ENCODE measurements at regions not wholly inside any gene's neighbourhood (a gene's known extent, or its start where the extent isn't known, plus 50 kb on each side); places are given as distances from the start of the nearest gene placed in this dataset.

DNA sequence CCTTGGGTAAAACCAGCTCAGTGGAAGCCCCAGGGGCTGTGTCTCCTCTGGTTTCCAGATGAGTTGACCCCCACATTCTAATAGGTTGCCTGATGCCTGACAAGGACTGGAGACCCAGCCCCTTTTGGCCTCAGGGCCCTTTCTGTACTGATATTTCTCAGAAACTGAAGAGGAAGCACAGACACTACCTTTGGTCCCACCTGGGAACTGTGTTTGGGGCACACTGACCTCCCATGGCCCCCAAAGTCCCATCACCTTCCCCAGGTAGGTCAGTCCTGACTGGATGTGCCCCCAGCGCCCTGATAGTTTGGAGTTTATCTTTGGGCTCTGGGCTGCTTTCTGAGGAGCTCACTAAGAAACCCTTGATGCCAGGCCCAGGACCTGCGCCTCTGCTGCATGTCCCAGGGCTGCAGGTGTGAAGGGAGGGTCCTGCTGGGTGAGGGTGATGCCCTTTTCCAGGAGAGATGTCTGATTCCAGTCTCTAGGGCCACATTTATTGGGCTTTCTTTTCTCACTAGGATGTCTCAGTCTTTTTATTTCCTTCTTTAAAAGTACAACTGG, 106.7 kb downstream of the GGTLC2 start:
- Histone ChIP-seq H3K4me1 (no peaks in the 10 kb centered on the region), H3K27ac (no peak overlapping the region), H3K27me3 (no peaks in the 10 kb centered on the region), H3K9me3 (no peaks in the 10 kb centered on the region), H3K4me3 (no peak overlapping the region), H3K36me3 (no peaks in the 10 kb centered on the region)
- intact Hi-C loops (cut with DNase I): no loop called here
- TF ChIP-seq, protein P1, sequence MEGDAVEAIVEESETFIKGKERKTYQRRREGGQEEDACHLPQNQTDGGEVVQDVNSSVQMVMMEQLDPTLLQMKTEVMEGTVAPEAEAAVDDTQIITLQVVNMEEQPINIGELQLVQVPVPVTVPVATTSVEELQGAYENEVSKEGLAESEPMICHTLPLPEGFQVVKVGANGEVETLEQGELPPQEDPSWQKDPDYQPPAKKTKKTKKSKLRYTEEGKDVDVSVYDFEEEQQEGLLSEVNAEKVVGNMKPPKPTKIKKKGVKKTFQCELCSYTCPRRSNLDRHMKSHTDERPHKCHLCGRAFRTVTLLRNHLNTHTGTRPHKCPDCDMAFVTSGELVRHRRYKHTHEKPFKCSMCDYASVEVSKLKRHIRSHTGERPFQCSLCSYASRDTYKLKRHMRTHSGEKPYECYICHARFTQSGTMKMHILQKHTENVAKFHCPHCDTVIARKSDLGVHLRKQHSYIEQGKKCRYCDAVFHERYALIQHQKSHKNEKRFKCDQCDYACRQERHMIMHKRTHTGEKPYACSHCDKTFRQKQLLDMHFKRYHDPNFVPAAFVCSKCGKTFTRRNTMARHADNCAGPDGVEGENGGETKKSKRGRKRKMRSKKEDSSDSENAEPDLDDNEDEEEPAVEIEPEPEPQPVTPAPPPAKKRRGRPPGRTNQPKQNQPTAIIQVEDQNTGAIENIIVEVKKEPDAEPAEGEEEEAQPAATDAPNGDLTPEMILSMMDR (IDR thresholded peaks at IDR 0.05): no peak
- no peak for DNase-seq (ENCODE audit: low spot score in 2 of 2)

DNA sequence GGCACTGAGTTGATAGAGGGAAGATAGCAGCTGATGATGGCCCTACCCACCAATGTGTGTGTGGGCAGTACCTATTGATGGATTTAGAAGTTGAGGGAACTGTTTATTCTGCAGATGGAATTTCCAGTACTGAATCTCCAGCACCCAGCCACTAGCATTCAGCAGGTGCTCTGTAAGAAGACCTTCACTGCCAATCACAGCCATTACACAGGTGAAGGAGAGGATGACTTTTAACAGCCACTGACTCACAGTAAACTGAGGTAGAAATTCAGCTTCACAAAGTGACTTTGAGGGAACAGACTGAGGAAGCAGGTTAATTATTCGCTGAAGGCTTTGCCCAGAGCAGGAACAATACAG, 107.8 kb downstream of the GGTLC2 start:
- TF ChIP-seq, protein P1 (IDR thresholded peaks at IDR 0.05): no peak
- H3K9me3 ChIP-seq: no peaks in the 10 kb centered on the region
- no peaks in the 10 kb centered on the region for H3K36me3 ChIP-seq
- H3K27me3 ChIP-seq: no peaks in the 10 kb centered on the region
- no peak overlapping the region for H3K4me3 ChIP-seq
- DNase-seq (ENCODE audit: low spot score in 2 of 2): no peak
- intact Hi-C loops (cut with DNase I): no loop called here
- H3K27ac ChIP-seq: no peak overlapping the region
- H3K4me1 ChIP-seq: no peaks in the 10 kb centered on the region

DNA sequence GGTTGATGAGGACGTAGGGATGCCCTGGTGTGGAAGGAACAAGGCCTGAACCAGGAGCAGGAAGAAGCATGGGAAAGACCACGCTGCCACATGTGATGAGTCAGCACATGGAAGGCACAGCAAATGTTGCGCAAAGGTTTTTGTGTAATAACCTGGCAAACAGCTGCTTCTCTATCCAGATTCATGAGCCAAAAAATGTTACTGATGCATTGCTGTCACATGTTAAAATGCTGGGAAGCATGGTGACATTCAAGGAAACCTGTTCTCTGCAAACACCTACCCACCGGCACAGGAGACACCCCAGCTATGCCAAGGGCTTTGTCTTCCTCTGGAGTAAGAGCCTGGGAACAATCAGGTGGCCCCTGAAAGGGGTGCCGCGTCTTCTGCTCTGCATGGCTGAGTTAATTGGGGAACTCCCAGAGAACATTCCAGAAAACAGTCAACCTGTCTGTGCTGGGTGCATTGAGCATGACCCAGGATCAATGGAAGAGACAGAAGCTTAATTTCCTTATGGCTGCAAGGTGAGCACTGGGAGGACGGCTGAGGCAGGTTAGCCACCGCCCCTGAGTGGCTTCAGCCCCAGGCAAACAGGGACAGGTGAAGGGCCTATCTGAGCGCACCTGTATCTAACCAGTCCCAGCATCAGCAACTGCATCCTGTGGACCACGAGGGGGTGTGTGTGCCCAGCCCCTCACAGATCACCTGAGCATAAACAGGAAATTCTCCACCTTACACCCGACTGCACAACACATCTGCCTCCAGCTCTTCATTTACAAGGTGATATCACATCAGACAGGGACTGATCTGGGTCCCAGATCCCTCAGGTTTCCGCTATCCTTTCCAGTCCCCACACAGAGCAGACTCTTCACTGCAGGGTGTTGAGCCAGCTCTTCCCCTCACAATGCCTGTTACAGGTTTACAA, 108.4 kb downstream of the GGTLC2 start:
- DNase-seq (ENCODE audit: low spot score in 2 of 2): no peak
- intact Hi-C loops (cut with DNase I): no loop called here
- H3K9me3 ChIP-seq: no peaks in the 10 kb centered on the region

DNA sequence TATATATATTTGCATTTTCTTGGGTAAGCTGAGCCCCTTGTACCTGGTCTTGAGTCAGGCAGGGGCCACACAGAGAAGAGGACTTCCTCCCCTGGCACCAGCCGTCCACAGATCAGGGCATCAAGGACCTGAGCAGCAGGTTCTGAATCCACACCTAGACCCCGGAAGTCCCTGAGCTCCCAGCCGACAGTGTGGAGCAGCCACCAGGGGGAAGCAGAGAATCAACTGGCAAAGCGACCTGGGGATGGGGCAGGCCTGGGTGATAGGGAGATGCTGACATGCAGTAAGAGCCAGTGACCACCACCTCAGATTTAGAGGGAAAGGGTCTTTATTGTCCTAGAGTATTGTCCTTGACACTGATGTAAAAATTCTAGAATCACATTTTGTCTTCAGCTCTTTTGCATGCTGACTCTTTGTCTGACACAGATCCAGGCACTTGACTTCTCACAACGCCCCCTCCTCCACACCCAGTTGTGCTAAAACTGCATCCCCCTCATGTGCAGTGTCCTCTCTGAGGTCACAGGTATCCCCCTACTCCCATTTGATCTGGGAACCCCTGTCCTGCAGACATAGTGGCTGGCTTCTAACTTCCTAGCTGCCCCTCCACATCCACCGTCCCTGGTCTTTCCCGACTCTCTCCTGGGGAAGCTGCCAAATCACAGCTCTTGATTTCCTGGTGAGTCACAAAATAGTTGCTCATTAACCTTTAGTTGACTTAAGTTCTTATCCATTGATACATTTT, 109.3 kb downstream of the GGTLC2 start:
- H3K36me3 ChIP-seq: no peaks in the 10 kb centered on the region
- no peak overlapping the region for H3K27ac ChIP-seq
- intact Hi-C loops (cut with DNase I): no loop called here
- no peak overlapping the region for H3K4me3 ChIP-seq
- H3K4me1 ChIP-seq: no peaks in the 10 kb centered on the region
- H3K9me3 ChIP-seq: no peaks in the 10 kb centered on the region
- no peak for DNase-seq (ENCODE audit: low spot score in 2 of 2)
- TF ChIP-seq, protein P1 (IDR thresholded peaks at IDR 0.05): peak in 1 of 3 experiments; percentile 44
- H3K27me3 ChIP-seq: no peaks in the 10 kb centered on the region

More for the DNA sequence above, 108.4 kb downstream of the GGTLC2 start:
- TF ChIP-seq, protein P1 (IDR thresholded peaks at IDR 0.05): no peak
- no peaks in the 10 kb centered on the region for H3K27me3 ChIP-seq
- H3K4me3 ChIP-seq: no peak overlapping the region
- no peaks in the 10 kb centered on the region for H3K36me3 ChIP-seq
- no peak overlapping the region for H3K27ac ChIP-seq
- no peaks in the 10 kb centered on the region for H3K4me1 ChIP-seq

DNA sequence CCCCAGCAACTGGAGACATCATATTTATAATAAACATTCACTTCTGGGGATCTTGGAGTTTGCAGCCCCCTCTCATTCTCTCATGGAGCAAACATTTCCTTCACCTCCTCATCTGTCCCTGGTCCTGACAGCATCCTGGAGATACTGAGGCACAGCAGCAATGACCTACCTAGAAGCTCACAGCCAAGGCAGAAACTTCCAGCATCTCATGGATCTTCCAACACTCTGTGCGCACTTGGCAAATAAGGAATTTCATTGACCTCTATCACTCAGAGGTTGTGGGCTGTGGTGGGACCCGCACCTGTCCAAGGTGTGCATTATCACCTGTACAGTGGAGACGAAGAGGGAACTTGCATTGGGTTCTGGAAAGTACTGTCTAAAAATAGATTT, 109.8 kb downstream of the GGTLC2 start:
- no peak for DNase-seq (ENCODE audit: low spot score in 2 of 2)
- Histone ChIP-seq H3K36me3 (no peaks in the 10 kb centered on the region), H3K4me3 (no peak overlapping the region), H3K27ac (no peak overlapping the region), H3K4me1 (no peaks in the 10 kb centered on the region), H3K27me3 (no peaks in the 10 kb centered on the region), H3K9me3 (no peaks in the 10 kb centered on the region)
- TF ChIP-seq, protein P1 (IDR thresholded peaks at IDR 0.05): no peak
- intact Hi-C loops (cut with DNase I): no loop called here

Measured in ascending aorta (tissue), 2 donors.